ENCODE measurements at regions not wholly inside any gene's neighbourhood (a gene's known extent, or its start where the extent isn't known, plus 50 kb on each side); places are given as distances from the start of the nearest gene placed in this dataset.

- TF ChIP-seq CTCF (IDR thresholded peaks at IDR 0.05): no peak
- TF ChIP-seq POLR2A (IDR thresholded peaks at IDR 0.05): no peak
Measured at GRCh38 chr4:176439611-176440010, 119.8 kb downstream of the SPCS3 start.
